ENCODE measurements at regions not wholly inside any gene's neighbourhood (a gene's known extent, or its start where the extent isn't known, plus 50 kb on each side); places are given as distances from the start of the nearest gene placed in this dataset.

GRCh38 chr10:85100495-85100894, 772.1 kb downstream of the CCSER2 start:
- TF ChIP-seq CTCF (IDR thresholded peaks at IDR 0.05) (no peak), POLR2AphosphoS5 (IDR thresholded peaks at IDR 0.05) (no peak), EP300 (IDR thresholded peaks at IDR 0.05) (no peak), POLR2A (IDR thresholded peaks at IDR 0.05) (no peak)
- H3K4me3 ChIP-seq = no peak overlapping the region
- ATAC-seq = no peak
- no peaks in the 10 kb centered on the region for H3K4me1 ChIP-seq
- H3K27me3 ChIP-seq = no peaks in the 10 kb centered on the region
- H3K9me3 ChIP-seq = no peaks in the 10 kb centered on the region
- no peaks in the 10 kb centered on the region for H3K36me3 ChIP-seq
- H3K27ac ChIP-seq = no peak overlapping the region

- no peak for ATAC-seq
- H3K36me3 ChIP-seq = no peaks in the 10 kb centered on the region
- no peaks in the 10 kb centered on the region for H3K4me1 ChIP-seq
- no peak overlapping the region for H3K27ac ChIP-seq
- peaks cover 3% of the 10 kb centered on the region for H3K27me3 ChIP-seq
- no peak for TF ChIP-seq CTCF (IDR thresholded peaks at IDR 0.05)
- no peak for TF ChIP-seq POLR2AphosphoS5 (IDR thresholded peaks at IDR 0.05)
- no peak for TF ChIP-seq EP300 (IDR thresholded peaks at IDR 0.05)
- TF ChIP-seq POLR2A (IDR thresholded peaks at IDR 0.05) = no peak
- no peak overlapping the region for H3K4me3 ChIP-seq
- WGBS, 2 donors (ENCODE audit: low coverage in 1 of 2) = 47 to 80% methylated on average over 1 to 4 of the region's 4 CpGs
- H3K9me3 ChIP-seq = no peaks in the 10 kb centered on the region
Measured at GRCh38 chr10:85105614-85106255, 777.3 kb downstream of the CCSER2 start.

GRCh38 chr10:85111271-85111670, 782.9 kb downstream of the CCSER2 start:
- no peaks in the 10 kb centered on the region for H3K4me1 ChIP-seq
- H3K4me3 ChIP-seq = no peak overlapping the region
- peaks cover 3% of the 10 kb centered on the region for H3K27me3 ChIP-seq
- WGBS, 2 donors (ENCODE audit: low coverage in 1 of 2) = 40 to 67% methylated on average over 1 of the region's 1 CpG
- H3K36me3 ChIP-seq = no peaks in the 10 kb centered on the region
- ATAC-seq = no peak
- no peak overlapping the region for H3K27ac ChIP-seq
- no peaks in the 10 kb centered on the region for H3K9me3 ChIP-seq
- TF ChIP-seq POLR2A (IDR thresholded peaks at IDR 0.05) (no peak), EP300 (IDR thresholded peaks at IDR 0.05) (no peak), CTCF (IDR thresholded peaks at IDR 0.05) (no peak), POLR2AphosphoS5 (IDR thresholded peaks at IDR 0.05) (no peak)

- 36 to 50% methylated on average over 2 of the region's 3 CpGs for WGBS, 2 donors (ENCODE audit: low coverage in 1 of 2)
- TF ChIP-seq CTCF (IDR thresholded peaks at IDR 0.05) (no peak), EP300 (IDR thresholded peaks at IDR 0.05) (no peak), POLR2AphosphoS5 (IDR thresholded peaks at IDR 0.05) (no peak), POLR2A (IDR thresholded peaks at IDR 0.05) (no peak)
- Histone ChIP-seq H3K27ac (no peak overlapping the region), H3K4me3 (no peak overlapping the region), H3K4me1 (no peaks in the 10 kb centered on the region), H3K36me3 (no peaks in the 10 kb centered on the region), H3K9me3 (peaks cover 0 to 6% (median 0%) of the 10 kb centered on the region in 3 donors), H3K27me3 (peaks cover 4% of the 10 kb centered on the region)
- ATAC-seq = no peak
Measured at GRCh38 chr10:85124603-85125051, 796.2 kb downstream of the CCSER2 start.

- no peak for ATAC-seq
- Histone ChIP-seq H3K27ac (no peak overlapping the region), H3K4me1 (no peaks in the 10 kb centered on the region), H3K9me3 (no peaks in the 10 kb centered on the region), H3K36me3 (no peaks in the 10 kb centered on the region), H3K27me3 (no peaks in the 10 kb centered on the region), H3K4me3 (no peak overlapping the region)
- TF ChIP-seq POLR2AphosphoS5 (IDR thresholded peaks at IDR 0.05) (no peak), EP300 (IDR thresholded peaks at IDR 0.05) (no peak), CTCF (IDR thresholded peaks at IDR 0.05) (no peak), POLR2A (IDR thresholded peaks at IDR 0.05) (no peak)
- 38 to 67% methylated on average over 2 to 5 of the region's 5 CpGs for WGBS, 2 donors (ENCODE audit: low coverage in 1 of 2)
Measured at GRCh38 chr10:85137253-85137652, 808.9 kb downstream of the CCSER2 start.

All from gastroesophageal sphincter (tissue), 4 donors.